GM23338 (cell line): ENCODE measurements at regions not wholly inside any gene's neighbourhood (a gene's known extent, or its start where the extent isn't known, plus 50 kb on each side); places are given as distances from the start of the nearest gene placed in this dataset.

ENCODE experiments used
- ATAC-seq: fragments of 200-7000 bp; cut with Tn5 transposase; 3 replicates; pipeline ENCODE4 v1.9.1; 2020
- DNase-seq: peaks from one replicate; pipeline ENCODE4 v3.0.0-alpha.2; 2015; ENCODE audit warnings: low spot score
- H2AFZ ChIP-seq: fragments of 200-600 bp; sonication (generic); 2 replicates; pipeline ENCODE4 v1.8.0; 2016; ENCODE audit warnings: antibody characterized with exemption, mild to moderate bottlenecking, moderate library complexity
- H3F3A ChIP-seq: fragments of 200-600 bp; sonication (generic); replicated peaks from 2 replicates; pipeline ENCODE4 v1.8.0; 2017; ENCODE audit warnings: antibody characterized with exemption, mixed run types, low read depth
- H3K27ac ChIP-seq: fragments of 200-600 bp; sonication (generic); 2 replicates; pipeline ENCODE4 v1.6.1; 2016; ENCODE audit warnings: low read depth
- H3K27me3 ChIP-seq: fragments of 200-600 bp; sonication (generic); 2 replicates; pipeline ENCODE4 v1.8.0; 2016; ENCODE audit warnings: mild to moderate bottlenecking, mixed run types, moderate library complexity; ENCODE audit not compliant: insufficient read depth
- H3K36me3 ChIP-seq: fragments of 200-600 bp; sonication (generic); 2 replicates; pipeline ENCODE4 v1.8.0; 2016; ENCODE audit warnings: mild to moderate bottlenecking; ENCODE audit not compliant: insufficient read depth
- H3K4me1 ChIP-seq: fragments of 200-600 bp; sonication (generic); 2 replicates; pipeline ENCODE4 v1.8.0; 2016; ENCODE audit warnings: mild to moderate bottlenecking, moderate library complexity; ENCODE audit not compliant: insufficient read depth
- H3K4me2 ChIP-seq: fragments of 200-600 bp; sonication (generic); 2 replicates; pipeline ENCODE4 v1.7.1; 2017; ENCODE audit warnings: mixed run types
- H3K4me3 ChIP-seq: fragments of 200-600 bp; sonication (generic); 2 replicates; pipeline ENCODE4 v1.6.1; 2016; ENCODE audit warnings: mixed run types
- H3K79me2 ChIP-seq: fragments of 200-600 bp; sonication (generic); replicated peaks from 2 replicates; pipeline ENCODE4 v1.8.0; 2017; ENCODE audit warnings: mild to moderate bottlenecking; ENCODE audit not compliant: insufficient read depth
- H3K9me2 ChIP-seq: fragments of 200-600 bp; sonication (generic); 2 replicates; pipeline ENCODE4 v1.8.0; 2017; ENCODE audit not compliant: insufficient read depth
- H4K20me1 ChIP-seq: fragments of 200-600 bp; sonication (generic); replicated peaks from 2 replicates; pipeline ENCODE4 v1.8.0; 2017; ENCODE audit warnings: mild to moderate bottlenecking; ENCODE audit not compliant: insufficient read depth
- H3K27ac Mint-ChIP-seq: 2 replicates; pipeline ENCODE4 v1.8.0; 2020; ENCODE audit warnings: inconsistent platforms, mild to moderate bottlenecking, moderate library complexity, mixed read lengths
- H3K27me3 Mint-ChIP-seq: 3 replicates; pipeline ENCODE4 v1.8.0; 2022; ENCODE audit warnings: low read depth, mild to moderate bottlenecking, moderate library complexity, mixed read lengths, inconsistent platforms; ENCODE audit not compliant: insufficient read depth, poor library complexity
- H3K36me3 Mint-ChIP-seq: 3 replicates; pipeline ENCODE4 v1.8.0; 2021; ENCODE audit warnings: low read depth, mild to moderate bottlenecking, inconsistent platforms, moderate library complexity, mixed read lengths
- H3K4me1 Mint-ChIP-seq: 3 replicates; pipeline ENCODE4 v1.8.0; 2020; ENCODE audit warnings: mild to moderate bottlenecking, inconsistent platforms, mixed read lengths
- H3K4me3 Mint-ChIP-seq: 3 replicates; pipeline ENCODE4 v1.8.0; 2021; ENCODE audit warnings: moderate library complexity, mild to moderate bottlenecking, inconsistent platforms, mixed read lengths
- H3K9me3 Mint-ChIP-seq: 3 replicates; pipeline ENCODE4 v1.8.0; 2020; ENCODE audit warnings: moderate library complexity, mild to moderate bottlenecking, inconsistent platforms, mixed read lengths
- CTCF ChIP-seq, 2 experiments: fragments of 200-600 bp in 1 of 2; sonication (generic) in 1 of 2; conservative IDR thresholded peaks; 2 replicates each; pipeline versions ENCODE4 v1.5.1 to v1.6.1; 2016 to 2017; ENCODE audit warnings: antibody characterized with exemption in 2 of 2, low read depth in 2 of 2, mild to moderate bottlenecking in 2 of 2, moderate library complexity in 1 of 2
- ETS1 ChIP-seq: IDR thresholded peaks from 2 replicates; pipeline ENCODE4 v1.6.1; 2016; ENCODE audit warnings: antibody characterized with exemption
- EZH2 ChIP-seq: fragments of 200-600 bp; sonication (generic); IDR thresholded peaks from one replicate; pipeline ENCODE4 v1.8.0; 2017; ENCODE audit warnings: antibody characterized with exemption, mild to moderate bottlenecking, low read depth; ENCODE audit not compliant: unreplicated experiment
- EZH2phosphoT487 ChIP-seq: fragments of 200-600 bp; sonication (generic); IDR thresholded peaks from one replicate; pipeline ENCODE4 v1.8.1; 2018; ENCODE audit warnings: antibody characterized with exemption; ENCODE audit not compliant: unreplicated experiment
- JUNB ChIP-seq: IDR thresholded peaks from one replicate; pipeline ENCODE4 v1.6.1; 2016; ENCODE audit warnings: antibody characterized with exemption; ENCODE audit not compliant: unreplicated experiment
- NANOG ChIP-seq: IDR thresholded peaks from 2 replicates; pipeline ENCODE4 v1.6.1; 2016; ENCODE audit warnings: antibody characterized with exemption, borderline replicate concordance
- POLR2AphosphoS5 ChIP-seq: IDR thresholded peaks from 2 replicates; pipeline ENCODE4 v1.6.1; 2016; ENCODE audit warnings: antibody characterized with exemption, low read depth
- REST ChIP-seq: IDR thresholded peaks from one replicate; pipeline ENCODE4 v1.6.1; 2018; ENCODE audit warnings: antibody characterized with exemption; ENCODE audit not compliant: unreplicated experiment
- STAT1 ChIP-seq: IDR thresholded peaks from one replicate; pipeline ENCODE4 v1.6.1; 2016; ENCODE audit warnings: antibody characterized with exemption; ENCODE audit not compliant: unreplicated experiment
- ZNF114 ChIP-seq: fragments of 250-450 bp; sonication (Bioruptor Pico); IDR thresholded peaks from 2 replicates; pipeline ENCODE4 v1.5.0; 2020; ENCODE audit warnings: mild to moderate bottlenecking, moderate library complexity
- ZNF331 ChIP-seq: fragments of 250-450 bp; sonication (Bioruptor Pico); IDR thresholded peaks from 2 replicates; pipeline ENCODE4 v1.5.0; 2020; ENCODE audit warnings: low read depth, mild to moderate bottlenecking, moderate library complexity

GRCh38 chr15:26365077-26365476 is 407.8 kb downstream of the GABRB3 start:
- H3K4me1 Mint-ChIP-seq, result peaks cover 6% of the 10 kb centered on the region
- H3K79me2 ChIP-seq, result no peaks in the 10 kb centered on the region

GRCh38 chr15:26359855-26360254 is 413.0 kb downstream of the GABRB3 start:
- no peaks in the 10 kb centered on the region for H3K27me3 ChIP-seq
- Mint-ChIP-seq H3K36me3 (no peaks in the 10 kb centered on the region; the same call in 2 of the 3 replicates), H3K27ac (no peak overlapping the region), H3K4me1 (peaks cover 6% of the 10 kb centered on the region), H3K9me3 (no peaks in the 10 kb centered on the region), H3K4me3 (no peak overlapping the region), H3K27me3 (no peaks in the 10 kb centered on the region)
- no peak overlapping the region for H3K27ac ChIP-seq
- ATAC-seq, result no peak
- no peaks in the 10 kb centered on the region for H4K20me1 ChIP-seq
- H3K4me1 ChIP-seq, result no peaks in the 10 kb centered on the region
- no peak overlapping the region for H3K4me2 ChIP-seq
- H3F3A ChIP-seq, result no peaks in the 10 kb centered on the region
- H3K36me3 ChIP-seq, result no peaks in the 10 kb centered on the region
- 0 out of 2 replicates have a peak, but pooled peaks cover 2% of the 10 kb centered on the region for H3K9me2 ChIP-seq
- no peak overlapping the region for H2AFZ ChIP-seq
- H3K79me2 ChIP-seq, result no peaks in the 10 kb centered on the region
- no peak for DNase-seq
- H3K4me3 ChIP-seq, result no peak overlapping the region
- no peak for TF ChIP-seq NANOG
- TF ChIP-seq EZH2, result no peak
- no peak for TF ChIP-seq ETS1
- no peak for TF ChIP-seq ZNF331
- no peak for TF ChIP-seq STAT1
- no peak for TF ChIP-seq ZNF114 (CRISPR knock-in tag)
- no peak for TF ChIP-seq POLR2AphosphoS5
- TF ChIP-seq CTCF (conservative IDR thresholded peaks at IDR 0.05; ENCODE audit: low read depth in 2 of 2), result no peak
- no peak for TF ChIP-seq REST
- no peak for TF ChIP-seq EZH2phosphoT487
- no peak for TF ChIP-seq JUNB

More at GRCh38 chr15:26365077-26365476, 407.8 kb downstream of the GABRB3 start:
- H3K4me1 ChIP-seq, result no peaks in the 10 kb centered on the region; the same call in 1 of the 2 replicates
- TF ChIP-seq ZNF331 (no peak), CTCF (conservative IDR thresholded peaks at IDR 0.05; ENCODE audit: low read depth in 2 of 2) (peak in 1 of 2 experiments; percentile 28; a peak in 2 of 4 replicates)
- H3F3A ChIP-seq, result no peaks in the 10 kb centered on the region
- ATAC-seq (peak; percentile 60), DNase-seq (peak; percentile 23)
- H3K27ac ChIP-seq, result no peak overlapping the region
- no peak overlapping the region for H3K4me2 ChIP-seq
- no peaks in the 10 kb centered on the region for H3K27me3 ChIP-seq
- Mint-ChIP-seq H3K9me3 (no peaks in the 10 kb centered on the region; the same call in 2 of the 3 replicates), H3K27me3 (no peaks in the 10 kb centered on the region), H3K36me3 (no peaks in the 10 kb centered on the region; the same call in 2 of the 3 replicates), H3K27ac (no peak overlapping the region), H3K4me3 (no peak overlapping the region)
- H4K20me1 ChIP-seq, result no peaks in the 10 kb centered on the region
- H2AFZ ChIP-seq, result no peak overlapping the region
- no peaks in the 10 kb centered on the region for H3K36me3 ChIP-seq
- 0 out of 2 replicates have a peak, but pooled peaks cover 2% of the 10 kb centered on the region for H3K9me2 ChIP-seq
- H3K4me3 ChIP-seq, result no peak overlapping the region
